Activated B cell treated with CpG ODN at 0.5 μM for 24 hours (primary cell): ENCODE measurements at regions not wholly inside any gene's neighbourhood (a gene's known extent, or its start where the extent isn't known, plus 50 kb on each side); places are given as distances from the start of the nearest gene placed in this dataset.

Experiments used
- ATAC-seq: fragments of 200-7000 bp; cut with Tn5 transposase; one replicate; pipeline ENCODE4 v1.10.0; 2021; ENCODE audit warnings: low read depth, mild to moderate bottlenecking, moderate library complexity
- CTCF ChIA-PET: fragments of 350-600 bp; sonication (Branson Sonifier 250); formaldehyde crosslinking; loops from one replicate; lab custom pipeline; 2021; ENCODE audit warnings: antibody characterized with exemption; lab: Charles Lee
- POLR2A ChIA-PET: fragments of 350-600 bp; sonication (Branson Sonifier 250); formaldehyde crosslinking; loops from one replicate; lab custom pipeline; 2021; ENCODE audit warnings: antibody characterized with exemption; lab: Charles Lee
- DNase-seq: peaks from one replicate; pipeline ENCODE4 v3.0.0; 2022
- H3K27ac Mint-ChIP-seq: one replicate; pipeline ENCODE4 v1.8.0; 2020; ENCODE audit warnings: mixed read lengths
- H3K27me3 Mint-ChIP-seq: one replicate; pipeline ENCODE4 v1.8.0; 2021; ENCODE audit warnings: mixed read lengths
- H3K36me3 Mint-ChIP-seq: one replicate; pipeline ENCODE4 v1.8.0; 2021; ENCODE audit warnings: low read depth, mixed read lengths
- H3K4me1 Mint-ChIP-seq: one replicate; pipeline ENCODE4 v1.8.0; 2021; ENCODE audit warnings: mixed read lengths
- H3K4me3 Mint-ChIP-seq: one replicate; pipeline ENCODE4 v1.8.0; 2020; ENCODE audit warnings: mild to moderate bottlenecking, mixed read lengths
- H3K9me3 Mint-ChIP-seq: one replicate; pipeline ENCODE4 v1.8.0; 2020; ENCODE audit warnings: mixed read lengths
- CTCF ChIP-seq: fragments of 200-600 bp; IDR thresholded peaks from one replicate; pipeline ENCODE4 v1.8.0; 2022; ENCODE audit warnings: antibody characterized with exemption, mild to moderate bottlenecking
- intact Hi-C: fragments of 100-400 bp; cut with micrococcal nuclease; formaldehyde crosslinking; loops from one replicate; pipeline ENCODE4 v1.15.1; 2024

- H3K27me3 Mint-ChIP-seq: peaks cover 4% of the 10 kb centered on the region
- intact Hi-C loops: no loop called here
- ChIA-PET CTCF (no interaction called here), POLR2A (no interaction called here)
- H3K27ac Mint-ChIP-seq: no peak overlapping the region
- DNase-seq (no peak), ATAC-seq (no peak)
- no peak overlapping the region for H3K4me3 Mint-ChIP-seq
- no peaks in the 10 kb centered on the region for H3K4me1 Mint-ChIP-seq
- no peaks in the 10 kb centered on the region for H3K36me3 Mint-ChIP-seq
- peaks cover 3% of the 10 kb centered on the region for H3K9me3 Mint-ChIP-seq
- TF ChIP-seq CTCF: no peak
Measured at GRCh38 chr3:70728311-70728710, 415.9 kb upstream of the MDFIC2 start.

- POLR2A ChIA-PET: no interaction called here
- H3K4me1 Mint-ChIP-seq: no peaks in the 10 kb centered on the region
- no peak overlapping the region for H3K27ac Mint-ChIP-seq
- CTCF ChIA-PET: no interaction called here
- no peaks in the 10 kb centered on the region for H3K36me3 Mint-ChIP-seq
- ATAC-seq (no peak), DNase-seq (no peak)
- intact Hi-C loops: no loop called here
- TF ChIP-seq CTCF: no peak
- H3K4me3 Mint-ChIP-seq: no peak overlapping the region
- peaks cover 6% of the 10 kb centered on the region for H3K27me3 Mint-ChIP-seq
- peaks cover 3% of the 10 kb centered on the region for H3K9me3 Mint-ChIP-seq
Measured at GRCh38 chr3:70726961-70727360, 414.5 kb upstream of the MDFIC2 start.

- POLR2A ChIA-PET: no interaction called here
- TF ChIP-seq CTCF: no peak
- no peak for ATAC-seq
- Mint-ChIP-seq H3K27ac (no peak overlapping the region), H3K4me3 (no peak overlapping the region), H3K4me1 (no peaks in the 10 kb centered on the region), H3K9me3 (peaks cover 3% of the 10 kb centered on the region), H3K36me3 (no peaks in the 10 kb centered on the region), H3K27me3 (peaks cover 6% of the 10 kb centered on the region)
- DNase-seq: no peak
- intact Hi-C loops: no loop called here
- CTCF ChIA-PET: no interaction called here
Measured at GRCh38 chr3:70726096-70726938, 413.9 kb upstream of the MDFIC2 start.

- Mint-ChIP-seq H3K4me1 (no peaks in the 10 kb centered on the region), H3K9me3 (peaks cover 3% of the 10 kb centered on the region), H3K27ac (no peak overlapping the region), H3K4me3 (no peak overlapping the region), H3K36me3 (no peaks in the 10 kb centered on the region), H3K27me3 (peaks cover 9% of the 10 kb centered on the region)
- CTCF ChIA-PET: no interaction called here
- DNase-seq (no peak), ATAC-seq (no peak)
- no peak for TF ChIP-seq CTCF
- POLR2A ChIA-PET: no interaction called here
- intact Hi-C loops: no loop called here
Measured at GRCh38 chr3:70722018-70722417, 409.6 kb upstream of the MDFIC2 start.

- intact Hi-C loops: loop anchor here (10.0 kb wide), 1 partner anchor 938 kb away; no protein-coding TSS in a partner anchor
- CTCF ChIA-PET: interaction anchor here (1.0 to 1.7 kb wide), 2 partner anchors 795 to 870 kb away, joined by 3 read pairs; no protein-coding TSS in a partner anchor
Measured at GRCh38 chr3:70716832-70717231, 404.4 kb upstream of the MDFIC2 start.

More at GRCh38 chr3:70716832-70717231, 404.4 kb upstream of the MDFIC2 start:
- ATAC-seq (no peak), DNase-seq (no peak)
- Mint-ChIP-seq H3K4me3 (no peak overlapping the region), H3K4me1 (no peaks in the 10 kb centered on the region), H3K9me3 (peaks cover 9% of the 10 kb centered on the region), H3K27me3 (peaks cover 11% of the 10 kb centered on the region), H3K27ac (no peak overlapping the region), H3K36me3 (peaks cover 4% of the 10 kb centered on the region)
- POLR2A ChIA-PET: no interaction called here
- no peak for TF ChIP-seq CTCF
